ENCODE measurements at regions not wholly inside any gene's neighbourhood (a gene's known extent, or its start where the extent isn't known, plus 50 kb on each side); places are given as distances from the start of the nearest gene placed in this dataset.
"Not testable (repeated sequence)": the region's sequence is repeated elsewhere in the genome, so short reads cannot be mapped to it uniquely, and the experiment has no call there.

- no peak for DNase-seq
These were observed 65.4 kb upstream of the HAND1 start for GRCh38 chr5:154543380-154543779.

GRCh38 chr5:154542581-154542980 is 64.6 kb upstream of the HAND1 start:
- DNase-seq: no peak

- no peak for DNase-seq
These were observed 64.0 kb upstream of the HAND1 start for GRCh38 chr5:154542000-154542399.

- no peak for DNase-seq
These were observed 63.5 kb upstream of the HAND1 start for GRCh38 chr5:154541553-154541952.

- no peak for DNase-seq
These were observed 62.6 kb upstream of the HAND1 start for GRCh38 chr5:154540600-154540999.

- no peak for DNase-seq
These were observed 60.5 kb upstream of the HAND1 start for GRCh38 chr5:154538492-154538891.

GRCh38 chr5:154536439-154536838 is 58.4 kb upstream of the HAND1 start:
- not testable (repeated sequence) for DNase-seq

- DNase-seq: no peak
These were observed 57.5 kb upstream of the HAND1 start for GRCh38 chr5:154535535-154535934.

- no peak for DNase-seq
These were observed 56.5 kb upstream of the HAND1 start for GRCh38 chr5:154534457-154535050.

- no peak for DNase-seq
These were observed 51.3 kb upstream of the HAND1 start for GRCh38 chr5:154529282-154529681.

GRCh38 chr5:154528005-154528594 is 50.1 kb upstream of the HAND1 start:
- DNase-seq: no peak

Measured in CD4-positive, alpha-beta T cell treated with Interleukin-15 for 1 hour (primary cell).